HepG2 (cell line): ENCODE measurements at regions not wholly inside any gene's neighbourhood (a gene's known extent, or its start where the extent isn't known, plus 50 kb on each side); places are given as distances from the start of the nearest gene placed in this dataset.

Experiments used
- ATAC-seq: fragments of 200-7000 bp; cut with Tn5 transposase; 3 replicates; pipeline ENCODE4 v1.9.1; 2020; ENCODE audit warnings: mild to moderate bottlenecking, moderate library complexity
- BruUV-seq: library from RNA; stranded (reverse); fragments of 400-500 nt; replicated peaks from 2 replicates; lab custom pipeline; 2021; lab: Mats Ljungman, UMichigan
- CTCF ChIA-PET: fragments of 300-600 bp; formaldehyde crosslinking; extraction: SDS; loops from one replicate; lab custom pipeline; 2021; ENCODE audit warnings: low total read pairs, inconsistent platforms, low intra/inter-chr PET ratio; lab: Yijun Ruan, JAX
- POLR2A ChIA-PET: fragments of 350-600 bp; sonication (Branson Sonifier 250); formaldehyde crosslinking; loops from one replicate; lab custom pipeline; 2020; ENCODE audit warnings: antibody characterized with exemption, inconsistent platforms; lab: Yijun Ruan, JAX
- DNase-seq: peaks from one replicate; pipeline ENCODE4 v3.0.0-alpha.2; 2015; ENCODE audit warnings: low spot score
- FAIRE-seq: peaks from 3 replicates; lab custom pipeline; 2011; peaks lifted over from hg19 to GRCh38; lab: Jason Lieb, UNC
- H2AFZ ChIP-seq: one replicate; pipeline ENCODE4 v1.6.1; 2011; ENCODE audit warnings: low read length, inconsistent platforms
- H3K27ac ChIP-seq: fragments of 300-600 bp; 3 replicates; pipeline ENCODE4 v1.8.0; 2011; ENCODE audit warnings: mixed run types, mild to moderate bottlenecking, mixed read lengths, low read length, inconsistent platforms; ENCODE audit not compliant: insufficient read depth; ENCODE audit errors: extremely low read length
- H3K27me3 ChIP-seq, 2 experiments: fragments of 200-600 bp in 1 of 2; 2 replicates in 1 of 2; 3 replicates in 1 of 2; pipeline versions ENCODE4 v1.6.0 to v1.8.0; 2011; ENCODE audit warnings: low read length in 2 of 2, mild to moderate bottlenecking in 2 of 2, moderate library complexity in 2 of 2, inconsistent platforms in 1 of 2; ENCODE audit not compliant: insufficient read depth in 2 of 2, control insufficient read depth in 1 of 2
- H3K36me3 ChIP-seq, 2 experiments: fragments of 200-600 bp in 1 of 2; replicated peaks in 1 of 2; 2 replicates in 1 of 2; 3 replicates in 1 of 2; pipeline versions ENCODE4 v1.5.1 to v1.8.0; 2011; ENCODE audit warnings: low read length in 2 of 2, inconsistent platforms in 1 of 2; ENCODE audit not compliant: insufficient read depth in 2 of 2, control insufficient read depth in 1 of 2
- H3K4me1 ChIP-seq: 2 replicates; pipeline ENCODE4 v1.5.1; 2012; ENCODE audit warnings: low read length, inconsistent platforms; ENCODE audit not compliant: insufficient read depth
- H3K4me2 ChIP-seq: 2 replicates; pipeline ENCODE4 v1.6.0; 2011; ENCODE audit warnings: low read depth, low read length, inconsistent platforms
- H3K4me3 ChIP-seq, 3 experiments: fragments of 200-600 bp in 1 of 3; sonication (generic), shearing (Covaris generic) in 1 of 3; replicated peaks in 1 of 3; 2 replicates each; pipeline ENCODE4 v1.5.1; 2011 to 2016; ENCODE audit warnings: low read length in 3 of 3, inconsistent platforms in 2 of 3, low read depth in 2 of 3, mild to moderate bottlenecking in 2 of 3, control low read depth in 1 of 3, mixed read lengths in 1 of 3; ENCODE audit not compliant: insufficient read depth in 1 of 3
- H3K79me2 ChIP-seq: one replicate; pipeline ENCODE4 v1.6.1; 2011; ENCODE audit warnings: low read length, inconsistent platforms; ENCODE audit not compliant: insufficient read depth
- H3K9ac ChIP-seq: 2 replicates; pipeline ENCODE4 v1.6.0; 2011; ENCODE audit warnings: mild to moderate bottlenecking, low read depth, low read length, inconsistent platforms; ENCODE audit not compliant: insufficient read depth
- H3K9me3 ChIP-seq: 2 replicates; pipeline ENCODE4 v1.5.1; 2012; ENCODE audit warnings: mild to moderate bottlenecking, low read length
- H4K20me1 ChIP-seq: 2 replicates; pipeline ENCODE4 v1.6.0; 2011; ENCODE audit warnings: inconsistent platforms, mild to moderate bottlenecking, low read length, moderate library complexity; ENCODE audit not compliant: insufficient read depth
- MAFF ChIP-seq: IDR thresholded peaks from 2 replicates; pipeline ENCODE4 v1.6.1; 2011; ENCODE audit warnings: low read depth, low read length, improper control_type of control experiment
- MAFK ChIP-seq, 2 experiments: IDR thresholded peaks in 1 of 2; conservative IDR thresholded peaks in 1 of 2; 2 replicates each; pipeline ENCODE4 v1.6.1; 2011; ENCODE audit warnings: improper control_type of control experiment in 2 of 2, low read length in 2 of 2
- NFE2 ChIP-seq: sonication (generic); formaldehyde crosslinking; IDR thresholded peaks from 2 replicates; pipeline ENCODE4 v1.4.0; 2020; ENCODE audit warnings: missing genetic modification reagents
- RBFOX2 ChIP-seq: fragments of 200-400 bp; formaldehyde crosslinking; IDR thresholded peaks from 2 replicates; pipeline ENCODE4 v1.6.1; 2017; ENCODE audit warnings: low read depth, mild to moderate bottlenecking, low read length
- SIN3A ChIP-seq: IDR thresholded peaks from 2 replicates; pipeline ENCODE4 v1.6.1; 2011; ENCODE audit warnings: low read depth, mild to moderate bottlenecking, control low read depth, low read length, borderline replicate concordance
- ZBTB38 ChIP-seq: sonication (generic); formaldehyde crosslinking; IDR thresholded peaks from 2 replicates; pipeline ENCODE4 v1.5.1; 2020; ENCODE audit warnings: mild to moderate bottlenecking, missing genetic modification reagents
- ZC3H13 ChIP-seq: sonication (generic); formaldehyde crosslinking; IDR thresholded peaks from 2 replicates; pipeline ENCODE4 v1.8.1; 2023; ENCODE audit warnings: mild to moderate bottlenecking, missing genetic modification reagents, moderate library complexity
- WGBS: methylation state at CpG from one replicate; pipeline ENCODE4 v1.1.6; 2017; ENCODE audit warnings: low lambda C conversion rate; 5-methylcytosine and 5-hydroxymethylcytosine counted together
- in situ Hi-C: cut with HindIII; loops from 2 replicates; pipeline ENCODE4 v1.10.0; 2017; ENCODE audit warnings: low pct_unique_long_range_greater_than_20kb; ENCODE audit not compliant: extremely low pct_ligation_motif_present
- intact Hi-C: fragments of 100-400 bp; cut with micrococcal nuclease; formaldehyde crosslinking; loops from one replicate; pipeline ENCODE4 v1.10.0; 2022; ENCODE audit not compliant: unreplicated experiment
- TF ChIP-seq, protein P1 (sequence below): sonication (generic); formaldehyde crosslinking; IDR thresholded peaks from 2 replicates; pipeline ENCODE4 v1.4.0; 2020; ENCODE audit warnings: missing genetic modification reagents, borderline replicate concordance

DNA sequence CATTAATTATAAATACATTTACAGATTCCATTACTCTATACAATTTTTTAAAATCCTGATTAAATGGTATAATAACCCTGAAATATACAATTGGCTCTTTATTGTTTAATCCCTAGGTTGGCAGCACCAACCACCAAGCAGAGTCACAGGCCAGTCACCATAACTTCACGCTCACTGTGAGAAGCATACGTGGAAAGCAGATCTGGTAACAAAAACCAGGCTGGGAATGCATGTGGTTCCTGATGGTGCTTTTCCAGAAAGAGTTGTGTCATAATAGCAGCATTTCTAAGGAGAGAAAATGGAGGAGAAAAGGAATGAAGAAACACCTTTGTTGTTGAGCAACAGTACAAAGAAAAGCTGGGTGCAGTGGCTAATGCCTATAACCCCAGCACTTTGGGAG lies 66.1 kb downstream of the SIX6 start (continued):
- TF ChIP-seq, protein P1, sequence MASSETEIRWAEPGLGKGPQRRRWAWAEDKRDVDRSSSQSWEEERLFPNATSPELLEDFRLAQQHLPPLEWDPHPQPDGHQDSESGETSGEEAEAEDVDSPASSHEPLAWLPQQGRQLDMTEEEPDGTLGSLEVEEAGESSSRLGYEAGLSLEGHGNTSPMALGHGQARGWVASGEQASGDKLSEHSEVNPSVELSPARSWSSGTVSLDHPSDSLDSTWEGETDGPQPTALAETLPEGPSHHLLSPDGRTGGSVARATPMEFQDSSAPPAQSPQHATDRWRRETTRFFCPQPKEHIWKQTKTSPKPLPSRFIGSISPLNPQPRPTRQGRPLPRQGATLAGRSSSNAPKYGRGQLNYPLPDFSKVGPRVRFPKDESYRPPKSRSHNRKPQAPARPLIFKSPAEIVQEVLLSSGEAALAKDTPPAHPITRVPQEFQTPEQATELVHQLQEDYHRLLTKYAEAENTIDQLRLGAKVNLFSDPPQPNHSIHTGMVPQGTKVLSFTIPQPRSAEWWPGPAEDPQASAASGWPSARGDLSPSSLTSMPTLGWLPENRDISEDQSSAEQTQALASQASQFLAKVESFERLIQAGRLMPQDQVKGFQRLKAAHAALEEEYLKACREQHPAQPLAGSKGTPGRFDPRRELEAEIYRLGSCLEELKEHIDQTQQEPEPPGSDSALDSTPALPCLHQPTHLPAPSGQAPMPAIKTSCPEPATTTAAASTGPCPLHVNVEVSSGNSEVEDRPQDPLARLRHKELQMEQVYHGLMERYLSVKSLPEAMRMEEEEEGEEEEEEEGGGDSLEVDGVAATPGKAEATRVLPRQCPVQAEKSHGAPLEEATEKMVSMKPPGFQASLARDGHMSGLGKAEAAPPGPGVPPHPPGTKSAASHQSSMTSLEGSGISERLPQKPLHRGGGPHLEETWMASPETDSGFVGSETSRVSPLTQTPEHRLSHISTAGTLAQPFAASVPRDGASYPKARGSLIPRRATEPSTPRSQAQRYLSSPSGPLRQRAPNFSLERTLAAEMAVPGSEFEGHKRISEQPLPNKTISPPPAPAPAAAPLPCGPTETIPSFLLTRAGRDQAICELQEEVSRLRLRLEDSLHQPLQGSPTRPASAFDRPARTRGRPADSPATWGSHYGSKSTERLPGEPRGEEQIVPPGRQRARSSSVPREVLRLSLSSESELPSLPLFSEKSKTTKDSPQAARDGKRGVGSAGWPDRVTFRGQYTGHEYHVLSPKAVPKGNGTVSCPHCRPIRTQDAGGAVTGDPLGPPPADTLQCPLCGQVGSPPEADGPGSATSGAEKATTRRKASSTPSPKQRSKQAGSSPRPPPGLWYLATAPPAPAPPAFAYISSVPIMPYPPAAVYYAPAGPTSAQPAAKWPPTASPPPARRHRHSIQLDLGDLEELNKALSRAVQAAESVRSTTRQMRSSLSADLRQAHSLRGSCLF (CRISPR knock-in tag) = no peak
- TF ChIP-seq, all 625 proteins: peak for 0

DNA sequence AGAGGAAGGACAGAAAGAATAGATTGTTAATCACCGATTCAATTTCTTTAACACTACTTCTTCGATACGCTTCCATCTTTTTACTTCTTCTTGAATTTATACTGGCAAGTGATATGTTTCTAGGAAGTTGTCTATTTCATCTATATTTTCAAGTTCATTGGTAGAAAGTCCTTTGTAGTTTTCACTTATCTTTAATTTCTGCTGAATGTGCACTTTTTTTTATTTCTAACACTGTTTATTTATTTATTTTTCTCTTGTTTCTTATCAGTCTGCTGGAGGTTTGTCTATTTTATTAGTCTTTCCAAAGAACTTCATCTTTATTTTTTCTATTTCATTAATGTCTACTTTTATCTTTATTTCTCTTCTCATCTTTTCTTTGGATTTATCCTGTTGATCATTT lies 63.6 kb downstream of the SIX1 start:
- FAIRE-seq (no peak), DNase-seq (no peak), ATAC-seq (no peak)
- Histone ChIP-seq H3K27ac (no peak overlapping the region), H3K36me3 (no peaks in the 10 kb centered on the region), H3K4me1 (no peaks in the 10 kb centered on the region), H3K27me3 (no peaks in the 10 kb centered on the region)
- WGBS = 91% methylated on average over 3 of the region's 3 CpGs
- POLR2A ChIA-PET = no interaction called here
- CTCF ChIA-PET = no interaction called here
- intact Hi-C loops = no loop called here
- TF ChIP-seq NFE2 (CRISPR knock-in tag) (no peak), ZBTB38 (no peak), ZC3H13 (CRISPR knock-in tag) (no peak), MAFF (peak; percentile 93), RBFOX2 (no peak), MAFK (conservative IDR thresholded peaks at IDR 0.05 in 1 of 2, IDR thresholded peaks at IDR 0.05 in 1 of 2; ENCODE audit: low read length in 2 of 2) (peak; percentile 87 to 97), SIN3A (no peak)
- TF ChIP-seq, all 625 proteins: peak for 2
- no peaks in the 10 kb centered on the region for H3K79me2 ChIP-seq
- no peak overlapping the region for H3K9ac ChIP-seq
- in situ Hi-C loops = no loop called here
- no peaks in the 10 kb centered on the region for H4K20me1 ChIP-seq
- no peak overlapping the region for H2AFZ ChIP-seq
- BruUV-seq = no TSS peak
- no peak overlapping the region for H3K4me3 ChIP-seq
- no peaks in the 10 kb centered on the region for H3K9me3 ChIP-seq
- H3K4me2 ChIP-seq = no peak overlapping the region
